GM12864 (cell line): ENCODE measurements at regions not wholly inside any gene's neighbourhood (a gene's known extent, or its start where the extent isn't known, plus 50 kb on each side); places are given as distances from the start of the nearest gene placed in this dataset.

Experiments
- DNase-seq: peaks from one replicate; pipeline ENCODE4 v3.0.0-alpha.2; 2011; ENCODE audit warnings: low read depth
- H3K4me3 ChIP-seq: 2 replicates; pipeline ENCODE4 v1.5.1; 2011; ENCODE audit warnings: mild to moderate bottlenecking, low read depth, low read length, control low read depth
- CTCF ChIP-seq: IDR thresholded peaks from 2 replicates; pipeline ENCODE4 v1.5.1; 2011; ENCODE audit warnings: low read depth, mild to moderate bottlenecking, moderate library complexity, low read length, control low read depth, inconsistent platforms; ENCODE audit errors: missing control alignments

GRCh38 chr12:127386723-127387122 lies 880.2 kb upstream of the TMEM132C start:
- no peak for TF ChIP-seq CTCF
- no peak for DNase-seq
- H3K4me3 ChIP-seq, result no peak overlapping the region

- TF ChIP-seq CTCF, result no peak
Observed at GRCh38 chr12:127388985-127389384, 878.0 kb upstream of the TMEM132C start.

GRCh38 chr12:127389923-127390322 lies 877.0 kb upstream of the TMEM132C start:
- no peak for DNase-seq

More at GRCh38 chr12:127388985-127389384, 878.0 kb upstream of the TMEM132C start:
- no peak overlapping the region for H3K4me3 ChIP-seq
- DNase-seq, result no peak

GRCh38 chr12:127393465-127393864 lies 873.5 kb upstream of the TMEM132C start:
- DNase-seq, result no peak
- H3K4me3 ChIP-seq, result no peak overlapping the region
- TF ChIP-seq CTCF, result no peak

More at GRCh38 chr12:127389923-127390322, 877.0 kb upstream of the TMEM132C start:
- H3K4me3 ChIP-seq, result no peak overlapping the region
- no peak for TF ChIP-seq CTCF

GRCh38 chr12:127393896-127394295 lies 873.1 kb upstream of the TMEM132C start:
- no peak for TF ChIP-seq CTCF
- no peak overlapping the region for H3K4me3 ChIP-seq
- no peak for DNase-seq

- no peak overlapping the region for H3K4me3 ChIP-seq
- TF ChIP-seq CTCF, result no peak
- no peak for DNase-seq
Observed at GRCh38 chr12:127396734-127397133, 870.2 kb upstream of the TMEM132C start.

- DNase-seq, result no peak
- TF ChIP-seq CTCF, result no peak
- H3K4me3 ChIP-seq, result no peak overlapping the region
Observed at GRCh38 chr12:127398016-127398710, 868.8 kb upstream of the TMEM132C start.
